ENCODE measurements at regions not wholly inside any gene's neighbourhood (a gene's known extent, or its start where the extent isn't known, plus 50 kb on each side); places are given as distances from the start of the nearest gene placed in this dataset.

GRCh38 chr18:2407961-2408360, 163.3 kb downstream of the METTL4 start:
- DNase-seq = no peak

GRCh38 chr18:2409906-2410305, 161.4 kb downstream of the METTL4 start:
- DNase-seq = no peak

GRCh38 chr18:2410688-2411087, 160.6 kb downstream of the METTL4 start:
- no peak for DNase-seq

- no peak for DNase-seq
Observed at GRCh38 chr18:2411381-2411960, 159.8 kb downstream of the METTL4 start.

- no peak for DNase-seq
Observed at GRCh38 chr18:2412281-2412680, 159.0 kb downstream of the METTL4 start.

GRCh38 chr18:2412996-2413751, 158.1 kb downstream of the METTL4 start:
- DNase-seq = no peak

- no peak for DNase-seq
Observed at GRCh38 chr18:2414235-2414634, 157.1 kb downstream of the METTL4 start.

GRCh38 chr18:2415656-2416055, 155.6 kb downstream of the METTL4 start:
- no peak for DNase-seq

- no peak for DNase-seq
Observed at GRCh38 chr18:2417861-2418610, 153.3 kb downstream of the METTL4 start.

- no peak for DNase-seq
Observed at GRCh38 chr18:2420367-2420766, 150.9 kb downstream of the METTL4 start.

- no peak for DNase-seq
Observed at GRCh38 chr18:2423761-2424160, 147.5 kb downstream of the METTL4 start.

GRCh38 chr18:2424420-2424819, 146.9 kb downstream of the METTL4 start:
- no peak for DNase-seq

GRCh38 chr18:2425426-2426317, 145.6 kb downstream of the METTL4 start:
- DNase-seq = no peak

GRCh38 chr18:2430191-2430590, 141.1 kb downstream of the METTL4 start:
- no peak for DNase-seq

GRCh38 chr18:2431806-2432205, 139.5 kb downstream of the METTL4 start:
- DNase-seq = no peak

GRCh38 chr18:2433366-2433765, 137.9 kb downstream of the METTL4 start:
- DNase-seq = no peak

- DNase-seq = no peak
Observed at GRCh38 chr18:2441544-2441943, 129.8 kb downstream of the METTL4 start.

- no peak for DNase-seq
Observed at GRCh38 chr18:2442006-2442405, 129.3 kb downstream of the METTL4 start.

- no peak for DNase-seq
Observed at GRCh38 chr18:2442726-2443275, 128.5 kb downstream of the METTL4 start.

GRCh38 chr18:2444201-2444875, 127.0 kb downstream of the METTL4 start:
- DNase-seq = no peak

- DNase-seq = no peak
Observed at GRCh38 chr18:2448565-2449151, 122.6 kb downstream of the METTL4 start.

- no peak for DNase-seq
Observed at GRCh38 chr18:2451556-2451955, 119.7 kb downstream of the METTL4 start.
